Suppressor macrophage (primary cell): ENCODE measurements at regions not wholly inside any gene's neighbourhood (a gene's known extent, or its start where the extent isn't known, plus 50 kb on each side); places are given as distances from the start of the nearest gene placed in this dataset.

Source experiments
- DNase-seq, 4 experiments: peaks; one replicate each; pipeline ENCODE4 v3.0.0-alpha.2; 2020 to 2022

- DNase-seq: no peak
These were observed 238.5 kb upstream of the FBXL7 start for GRCh38 chr5:15261269-15261995.

GRCh38 chr5:15260356-15261268 is 239.4 kb upstream of the FBXL7 start:
- no peak for DNase-seq

GRCh38 chr5:15256485-15256884 is 243.5 kb upstream of the FBXL7 start:
- no peak for DNase-seq

- DNase-seq: no peak
These were observed 244.4 kb upstream of the FBXL7 start for GRCh38 chr5:15255576-15255975.

GRCh38 chr5:15254607-15255006 is 245.4 kb upstream of the FBXL7 start:
- DNase-seq: no peak

- no peak for DNase-seq
These were observed 247.6 kb upstream of the FBXL7 start for GRCh38 chr5:15252331-15252730.

GRCh38 chr5:15249152-15249551 is 250.8 kb upstream of the FBXL7 start:
- DNase-seq: no peak

GRCh38 chr5:15248731-15249130 is 251.2 kb upstream of the FBXL7 start:
- DNase-seq: no peak

GRCh38 chr5:15245913-15246312 is 254.1 kb upstream of the FBXL7 start:
- no peak for DNase-seq

GRCh38 chr5:15243301-15244020 is 256.5 kb upstream of the FBXL7 start:
- no peak for DNase-seq

- no peak for DNase-seq
These were observed 258.7 kb upstream of the FBXL7 start for GRCh38 chr5:15241216-15241821.

GRCh38 chr5:15238006-15238405 is 262.0 kb upstream of the FBXL7 start:
- no peak for DNase-seq

- DNase-seq: no peak
These were observed 263.0 kb upstream of the FBXL7 start for GRCh38 chr5:15236911-15237508.

GRCh38 chr5:15234911-15235310 is 265.1 kb upstream of the FBXL7 start:
- no peak for DNase-seq

- DNase-seq: no peak
These were observed 265.6 kb upstream of the FBXL7 start for GRCh38 chr5:15234366-15234765.

GRCh38 chr5:15233566-15233965 is 266.4 kb upstream of the FBXL7 start:
- no peak for DNase-seq

- DNase-seq: no peak
These were observed 277.8 kb upstream of the FBXL7 start for GRCh38 chr5:15222156-15222555.

GRCh38 chr5:15220642-15221173 is 279.3 kb upstream of the FBXL7 start:
- no peak for DNase-seq

- no peak for DNase-seq
These were observed 284.9 kb upstream of the FBXL7 start for GRCh38 chr5:15215056-15215455.

GRCh38 chr5:15214010-15214409 is 286.0 kb upstream of the FBXL7 start:
- no peak for DNase-seq

GRCh38 chr5:15209053-15209762 is 290.8 kb upstream of the FBXL7 start:
- no peak for DNase-seq
